Esophagus squamous epithelium (tissue), 5 donors: ENCODE measurements at regions not wholly inside any gene's neighbourhood (a gene's known extent, or its start where the extent isn't known, plus 50 kb on each side); places are given as distances from the start of the nearest gene placed in this dataset.

ENCODE experiments used
- DNase-seq: peaks from one replicate; lab custom pipeline; 2025; lab: John Stamatoyannopoulos, UW
- H3K27ac ChIP-seq, 4 donors: fragments of 200-600 bp; sonication (generic); one replicate each; pipeline ENCODE4 v1.5.1; 2016 to 2019; ENCODE audit warnings: mild to moderate bottlenecking in 1 of 4
- H3K27me3 ChIP-seq, 4 donors: fragments of 200-600 bp; sonication (generic); 1 replicate in 3 of 4; 2 replicates in 1 of 4; pipeline versions ENCODE4 v1.5.1 to v1.6.0; 2017 to 2021; ENCODE audit warnings: antibody characterized with exemption in 1 of 4
- H3K36me3 ChIP-seq, 3 donors: fragments of 200-600 bp; sonication (generic); one replicate each; pipeline ENCODE4 v1.5.1; 2016 to 2019
- H3K4me1 ChIP-seq, 3 donors: fragments of 200-600 bp; sonication (generic); one replicate each; pipeline ENCODE4 v1.5.1; 2017 to 2019
- H3K4me3 ChIP-seq, 4 donors: fragments of 200-600 bp; sonication (generic); 1 replicate in 3 of 4; 2 replicates in 1 of 4; pipeline ENCODE4 v1.5.1; 2016 to 2019; ENCODE audit warnings: mild to moderate bottlenecking in 2 of 4, moderate library complexity in 1 of 4
- H3K9me3 ChIP-seq, 3 donors: fragments of 200-600 bp; sonication (generic); one replicate each; pipeline ENCODE4 v1.5.1; 2016 to 2019
- POLR2A ChIP-seq, 4 donors: fragments of 450-650 bp; IDR thresholded peaks; one replicate each; pipeline ENCODE4 v1.6.1; 2017; ENCODE audit warnings: antibody characterized with exemption in 4 of 4, mild to moderate bottlenecking in 4 of 4, moderate library complexity in 3 of 4
- WGBS, 2 donors: methylation state at CpG; one replicate each; pipeline ENCODE4 v1.1.5; 2018; 5-methylcytosine and 5-hydroxymethylcytosine counted together
- intact Hi-C: fragments of 100-400 bp; cut with DNase I; formaldehyde crosslinking; loops from one replicate; pipeline ENCODE4 v1.15.0; 2022
- TF ChIP-seq, protein P1 (sequence below), 6 experiments: fragments of 450-650 bp in 4 of 6; fragments of 200-600 bp in 2 of 6; sonication (generic) in 2 of 6; IDR thresholded peaks; one replicate each; pipeline ENCODE4 v1.5.1; 2016 to 2019; ENCODE audit warnings: antibody characterized with exemption in 6 of 6, mild to moderate bottlenecking in 4 of 6, moderate library complexity in 4 of 6
- donor health status: DM: yes; HTN: yes; CAD: no.

DNA sequence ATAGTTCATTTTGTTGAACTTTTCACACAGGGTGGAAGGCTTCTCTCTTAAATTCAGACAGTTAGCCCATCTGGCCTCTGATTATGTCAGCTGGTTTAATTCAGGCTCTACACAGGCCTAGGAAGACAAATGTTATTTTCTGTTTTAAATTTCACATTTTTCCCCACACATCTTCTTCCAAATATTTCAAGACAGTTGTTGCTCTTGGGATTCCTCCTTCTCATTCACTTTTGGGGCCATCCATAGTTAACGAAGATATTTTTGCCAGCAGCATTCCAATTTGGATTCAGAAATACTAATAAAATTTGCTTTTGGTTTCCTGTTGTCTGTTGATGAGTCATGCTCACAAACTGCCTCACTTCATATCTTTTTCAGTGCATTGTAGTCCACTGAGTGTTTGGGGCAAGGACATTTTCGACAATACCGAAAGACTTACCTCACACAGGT, 475.4 kb downstream of the DMAC1 start:
- no peak for DNase-seq
- 59 to 72% methylated on average over 3 of the region's 3 CpGs for WGBS, 2 donors
- intact Hi-C loops = no loop called here
- Histone ChIP-seq H3K4me1 (no peaks in the 10 kb centered on the region), H3K27me3 (no peaks in the 10 kb centered on the region), H3K9me3 (no peaks in the 10 kb centered on the region), H3K36me3 (no peaks in the 10 kb centered on the region), H3K27ac (no peak overlapping the region), H3K4me3 (no peak overlapping the region)
- TF ChIP-seq, protein P1, sequence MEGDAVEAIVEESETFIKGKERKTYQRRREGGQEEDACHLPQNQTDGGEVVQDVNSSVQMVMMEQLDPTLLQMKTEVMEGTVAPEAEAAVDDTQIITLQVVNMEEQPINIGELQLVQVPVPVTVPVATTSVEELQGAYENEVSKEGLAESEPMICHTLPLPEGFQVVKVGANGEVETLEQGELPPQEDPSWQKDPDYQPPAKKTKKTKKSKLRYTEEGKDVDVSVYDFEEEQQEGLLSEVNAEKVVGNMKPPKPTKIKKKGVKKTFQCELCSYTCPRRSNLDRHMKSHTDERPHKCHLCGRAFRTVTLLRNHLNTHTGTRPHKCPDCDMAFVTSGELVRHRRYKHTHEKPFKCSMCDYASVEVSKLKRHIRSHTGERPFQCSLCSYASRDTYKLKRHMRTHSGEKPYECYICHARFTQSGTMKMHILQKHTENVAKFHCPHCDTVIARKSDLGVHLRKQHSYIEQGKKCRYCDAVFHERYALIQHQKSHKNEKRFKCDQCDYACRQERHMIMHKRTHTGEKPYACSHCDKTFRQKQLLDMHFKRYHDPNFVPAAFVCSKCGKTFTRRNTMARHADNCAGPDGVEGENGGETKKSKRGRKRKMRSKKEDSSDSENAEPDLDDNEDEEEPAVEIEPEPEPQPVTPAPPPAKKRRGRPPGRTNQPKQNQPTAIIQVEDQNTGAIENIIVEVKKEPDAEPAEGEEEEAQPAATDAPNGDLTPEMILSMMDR (IDR thresholded peaks at IDR 0.05) = no peak
- no peak for TF ChIP-seq POLR2A (IDR thresholded peaks at IDR 0.05)

DNA sequence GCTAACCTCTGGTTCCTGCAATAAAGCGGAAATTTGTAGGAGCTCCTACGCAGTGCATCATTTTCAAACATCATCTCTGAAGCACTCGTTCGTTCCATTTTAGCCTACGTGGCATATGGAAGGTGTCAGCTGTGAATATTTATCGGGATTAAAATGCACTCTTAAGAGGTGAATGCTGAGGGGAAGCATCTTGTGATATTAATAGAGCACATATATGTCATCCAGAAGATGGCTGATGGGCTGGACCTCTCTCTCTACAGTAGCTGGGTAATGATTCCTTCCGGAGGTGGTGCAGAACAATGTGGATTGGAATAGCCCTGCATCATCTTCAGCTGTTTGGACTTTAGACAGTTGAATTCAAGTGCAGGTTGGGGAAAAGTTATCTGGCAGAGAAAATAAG, 478.7 kb downstream of the DMAC1 start:
- no peak overlapping the region for H3K27ac ChIP-seq
- intact Hi-C loops = no loop called here
- no peaks in the 10 kb centered on the region for H3K27me3 ChIP-seq
- 86 to 94% methylated on average over 7 of the region's 7 CpGs for WGBS, 2 donors
- DNase-seq = no peak
- no peak overlapping the region for H3K4me3 ChIP-seq
- H3K36me3 ChIP-seq = no peaks in the 10 kb centered on the region
- H3K4me1 ChIP-seq = no peaks in the 10 kb centered on the region
- TF ChIP-seq, protein P1 (IDR thresholded peaks at IDR 0.05) = no peak
- TF ChIP-seq POLR2A (IDR thresholded peaks at IDR 0.05) = no peak
- no peaks in the 10 kb centered on the region for H3K9me3 ChIP-seq

DNA sequence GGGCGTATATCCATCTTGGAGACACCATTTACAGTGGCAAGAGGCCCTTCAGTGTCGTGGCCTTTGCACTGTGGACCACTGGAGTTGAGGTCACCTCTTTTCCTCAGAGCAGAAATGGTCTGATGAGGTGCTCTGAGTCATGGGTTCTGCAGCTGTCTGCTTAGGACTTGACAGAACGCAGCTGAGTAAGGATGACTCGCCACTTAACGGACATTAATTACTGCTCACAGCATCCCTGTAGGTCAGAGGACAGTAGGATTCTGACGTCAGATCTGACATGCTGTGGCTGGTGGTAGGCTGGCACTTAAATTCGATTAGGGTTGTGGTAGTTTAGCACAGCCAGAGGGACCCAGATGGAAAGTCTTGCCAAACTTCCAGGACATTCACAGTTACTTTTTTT, 479.4 kb downstream of the DMAC1 start:
- WGBS, 2 donors = 28 to 30% methylated on average over 4 to 5 of the region's 7 CpGs
- Histone ChIP-seq H3K9me3 (no peaks in the 10 kb centered on the region), H3K27ac (no peak overlapping the region), H3K4me1 (no peaks in the 10 kb centered on the region), H3K4me3 (no peak overlapping the region), H3K27me3 (no peaks in the 10 kb centered on the region), H3K36me3 (no peaks in the 10 kb centered on the region)
- DNase-seq = no peak
- intact Hi-C loops = no loop called here
- TF ChIP-seq, protein P1 (IDR thresholded peaks at IDR 0.05) = no peak
- TF ChIP-seq POLR2A (IDR thresholded peaks at IDR 0.05) = no peak

DNA sequence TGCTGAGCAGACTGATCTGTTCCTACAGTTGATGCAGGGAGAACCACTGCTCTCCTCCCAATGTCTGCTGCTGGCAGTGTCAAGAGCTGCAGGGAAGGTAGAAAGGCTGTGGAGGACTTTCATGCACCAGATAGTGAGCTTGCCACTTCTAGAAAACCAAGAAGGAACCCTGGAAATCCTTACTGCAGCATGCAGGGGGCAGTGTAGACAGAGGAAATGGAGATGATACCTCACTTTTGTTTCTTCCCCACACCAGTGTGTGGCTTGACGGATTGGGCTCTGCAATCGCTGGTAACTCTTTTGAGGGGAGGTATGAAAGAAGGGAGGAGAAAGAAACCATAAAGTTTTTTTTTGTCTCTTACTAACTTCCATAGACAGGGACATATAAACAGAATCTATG, 480.7 kb downstream of the DMAC1 start:
- H3K27me3 ChIP-seq = no peaks in the 10 kb centered on the region
- no peaks in the 10 kb centered on the region for H3K36me3 ChIP-seq
- no peak overlapping the region for H3K27ac ChIP-seq
- 84 to 90% methylated on average over 2 of the region's 2 CpGs for WGBS, 2 donors
- H3K9me3 ChIP-seq = peaks cover 0 to 4% (median 3%) of the 10 kb centered on the region in 3 donors
- intact Hi-C loops = no loop called here
- H3K4me1 ChIP-seq = no peaks in the 10 kb centered on the region
- DNase-seq = no peak
- no peak overlapping the region for H3K4me3 ChIP-seq
- TF ChIP-seq POLR2A (IDR thresholded peaks at IDR 0.05) = no peak
- TF ChIP-seq, protein P1 (IDR thresholded peaks at IDR 0.05) = no peak

DNA sequence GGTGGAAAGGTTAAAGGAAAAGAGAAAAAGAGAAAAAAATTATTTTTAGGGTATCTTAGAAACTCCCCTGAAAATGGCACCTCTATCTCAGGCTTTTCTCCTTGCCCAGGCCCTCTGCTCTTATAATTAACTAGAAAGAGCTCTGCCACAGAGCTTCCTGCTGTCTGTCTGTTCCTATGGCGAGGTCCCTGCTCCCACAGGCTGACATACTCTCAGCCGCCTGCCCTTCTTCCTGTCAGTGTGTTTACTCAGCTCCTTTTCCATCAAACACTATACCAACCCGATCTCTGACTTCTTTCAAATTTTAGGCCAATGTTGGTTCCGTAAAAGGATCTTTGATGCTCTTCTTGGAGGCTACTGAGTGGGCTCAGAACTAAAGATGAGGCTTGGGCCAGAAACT, 482.6 kb downstream of the DMAC1 start:
- no peak for DNase-seq
- intact Hi-C loops = no loop called here
- Histone ChIP-seq H3K27ac (no peak overlapping the region), H3K9me3 (peaks cover 0 to 18% (median 17%) of the 10 kb centered on the region in 3 donors), H3K36me3 (no peaks in the 10 kb centered on the region), H3K4me1 (no peaks in the 10 kb centered on the region), H3K4me3 (no peak overlapping the region), H3K27me3 (no peaks in the 10 kb centered on the region)
- TF ChIP-seq POLR2A (IDR thresholded peaks at IDR 0.05) = no peak
- TF ChIP-seq, protein P1 (IDR thresholded peaks at IDR 0.05) = no peak
- WGBS, 2 donors = 62 to 67% methylated on average over 4 of the region's 4 CpGs
